GM18505 (cell line): ENCODE measurements at regions not wholly inside any gene's neighbourhood (a gene's known extent, or its start where the extent isn't known, plus 50 kb on each side); places are given as distances from the start of the nearest gene placed in this dataset.
"Not testable (repeated sequence)": the region's sequence is repeated elsewhere in the genome, so short reads cannot be mapped to it uniquely, and the experiment has no call there.

ENCODE experiments used
- ATAC-seq: cut with Tn5 transposase; IDR thresholded peaks from one replicate; pipeline ENCODE4 v1.9.1; 2021; ENCODE audit not compliant: unreplicated experiment
- POLR2A ChIP-seq: IDR thresholded peaks from 4 replicates; pipeline ENCODE4 v1.6.1; 2011; ENCODE audit warnings: borderline replicate concordance; ENCODE audit not compliant: insufficient read depth, insufficient read length; ENCODE audit errors: extremely low read depth

- ATAC-seq = no peak
These were observed 88.2 kb downstream of the KLHL28 start for GRCh38 chr14:44873536-44873935.

GRCh38 chr14:44866770-44867169, 95.0 kb downstream of the KLHL28 start:
- no peak for TF ChIP-seq POLR2A
- no peak for ATAC-seq

More at GRCh38 chr14:44873536-44873935, 88.2 kb downstream of the KLHL28 start:
- TF ChIP-seq POLR2A = no peak

GRCh38 chr14:44866322-44866721, 95.4 kb downstream of the KLHL28 start:
- TF ChIP-seq POLR2A = no peak
- ATAC-seq = no peak

GRCh38 chr14:44863271-44863670, 98.5 kb downstream of the KLHL28 start:
- ATAC-seq = no peak
- TF ChIP-seq POLR2A = no peak

GRCh38 chr14:44854114-44854513, 107.6 kb downstream of the KLHL28 start:
- no peak for ATAC-seq

GRCh38 chr14:44847526-44848309, 114.0 kb downstream of the KLHL28 start:
- no peak for TF ChIP-seq POLR2A
- no peak for ATAC-seq

More at GRCh38 chr14:44854114-44854513, 107.6 kb downstream of the KLHL28 start:
- TF ChIP-seq POLR2A = no peak

- no peak for TF ChIP-seq POLR2A
- ATAC-seq = no peak
These were observed 115.4 kb downstream of the KLHL28 start for GRCh38 chr14:44846232-44846824.

- ATAC-seq = not testable (repeated sequence)
These were observed 125.8 kb downstream of the KLHL28 start for GRCh38 chr14:44835928-44836327.

- ATAC-seq = no peak
These were observed 128.2 kb downstream of the KLHL28 start for GRCh38 chr14:44833376-44834060.

GRCh38 chr14:44830371-44830770, 131.4 kb downstream of the KLHL28 start:
- ATAC-seq = no peak
- no peak for TF ChIP-seq POLR2A

More at GRCh38 chr14:44833376-44834060, 128.2 kb downstream of the KLHL28 start:
- no peak for TF ChIP-seq POLR2A

- no peak for TF ChIP-seq POLR2A
- ATAC-seq = no peak
These were observed 132.7 kb downstream of the KLHL28 start for GRCh38 chr14:44829021-44829420.

- TF ChIP-seq POLR2A = no peak
These were observed 133.7 kb downstream of the KLHL28 start for GRCh38 chr14:44828023-44828422.

GRCh38 chr14:44820230-44820964, 141.3 kb downstream of the KLHL28 start:
- ATAC-seq = no peak
- no peak for TF ChIP-seq POLR2A

More at GRCh38 chr14:44828023-44828422, 133.7 kb downstream of the KLHL28 start:
- ATAC-seq = no peak
